ENCODE measurements at regions not wholly inside any gene's neighbourhood (a gene's known extent, or its start where the extent isn't known, plus 50 kb on each side); places are given as distances from the start of the nearest gene placed in this dataset.

DNA sequence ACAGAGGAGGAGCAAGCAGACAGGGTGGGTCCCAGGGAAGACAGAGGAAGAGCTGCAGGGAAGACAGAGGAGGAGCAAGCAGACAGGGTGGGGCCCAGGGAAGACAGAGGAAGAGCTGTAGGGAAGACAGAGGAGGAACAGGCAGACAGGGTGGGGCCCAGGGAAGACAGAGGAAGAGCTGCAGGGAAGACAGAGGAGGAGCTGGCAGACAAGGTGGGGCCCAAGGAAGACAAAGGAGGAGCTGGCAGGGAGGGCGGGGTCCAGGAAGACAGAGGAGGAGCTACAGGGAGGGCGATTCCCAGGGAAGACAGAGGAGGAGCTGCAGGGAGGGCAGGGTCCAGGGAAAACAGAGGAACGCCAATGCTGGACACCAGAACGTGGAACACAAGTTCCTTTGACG is 66.5 kb downstream of the PLXNA1 start:
- Histone ChIP-seq H3K36me3 (ENCODE audit: insufficient read depth, insufficient read length, low read length) (no peaks in the 10 kb centered on the region), H3K4me1 (ENCODE audit: insufficient read depth, insufficient read length) (peaks cover 8% of the 10 kb centered on the region), H3K9me3 (ENCODE audit: insufficient read depth, low read length) (peaks cover 17% of the 10 kb centered on the region; the same call in 1 of the 2 replicates), H3K4me3 (ENCODE audit: insufficient read length, low read depth) (no peak overlapping the region), H3K27me3 (ENCODE audit: insufficient read depth, insufficient read length) (no peaks in the 10 kb centered on the region), H3K9ac (ENCODE audit: insufficient read length, low read depth) (no peak overlapping the region)
- DNase-seq (ENCODE audit: low read depth, low spot score) = peak; percentile 36
- TF ChIP-seq ZNF274 (IDR thresholded peaks at IDR 0.05; ENCODE audit: low read depth, low read length) = no peak

DNA sequence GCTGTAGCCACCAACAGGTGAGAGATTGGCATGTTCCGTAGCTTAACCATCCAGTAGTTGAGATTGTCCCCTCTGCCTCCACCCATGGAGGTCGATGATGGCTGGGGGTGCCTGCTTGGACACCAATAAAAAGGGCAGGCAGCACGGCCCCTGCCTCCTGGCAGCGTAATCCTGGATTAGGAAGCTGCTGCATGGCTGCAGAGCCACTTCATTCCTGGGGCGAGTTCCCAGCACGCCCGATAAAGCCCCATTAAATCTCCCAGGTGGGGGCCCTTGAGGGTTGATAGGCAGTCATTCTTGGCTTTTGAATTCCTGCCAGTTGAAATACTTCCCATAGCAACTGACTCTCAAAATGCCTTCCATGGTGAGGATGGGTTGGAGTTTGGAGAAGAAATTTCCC is 67.8 kb downstream of the PLXNA1 start:
- H3K9me3 ChIP-seq (ENCODE audit: insufficient read depth, low read length) = peaks cover 17% of the 10 kb centered on the region; the same call in 1 of the 2 replicates
- TF ChIP-seq YY1 (IDR thresholded peaks at IDR 0.05; ENCODE audit: insufficient read depth, insufficient read length) (no peak), SUZ12 (IDR thresholded peaks at IDR 0.05; ENCODE audit: extremely low read depth, insufficient read depth, insufficient read length) (no peak), ZNF274 (IDR thresholded peaks at IDR 0.05; ENCODE audit: low read depth, low read length) (no peak)
- no peaks in the 10 kb centered on the region for H3K27me3 ChIP-seq (ENCODE audit: insufficient read depth, insufficient read length)
- no peaks in the 10 kb centered on the region for H3K36me3 ChIP-seq (ENCODE audit: insufficient read depth, insufficient read length, low read length)
- peaks cover 3% of the 10 kb centered on the region for H3K4me1 ChIP-seq (ENCODE audit: insufficient read depth, insufficient read length)
- H3K4me3 ChIP-seq (ENCODE audit: insufficient read length, low read depth) = no peak overlapping the region
- no peak for DNase-seq (ENCODE audit: low read depth, low spot score)
- no peak overlapping the region for H3K9ac ChIP-seq (ENCODE audit: insufficient read length, low read depth)

DNA sequence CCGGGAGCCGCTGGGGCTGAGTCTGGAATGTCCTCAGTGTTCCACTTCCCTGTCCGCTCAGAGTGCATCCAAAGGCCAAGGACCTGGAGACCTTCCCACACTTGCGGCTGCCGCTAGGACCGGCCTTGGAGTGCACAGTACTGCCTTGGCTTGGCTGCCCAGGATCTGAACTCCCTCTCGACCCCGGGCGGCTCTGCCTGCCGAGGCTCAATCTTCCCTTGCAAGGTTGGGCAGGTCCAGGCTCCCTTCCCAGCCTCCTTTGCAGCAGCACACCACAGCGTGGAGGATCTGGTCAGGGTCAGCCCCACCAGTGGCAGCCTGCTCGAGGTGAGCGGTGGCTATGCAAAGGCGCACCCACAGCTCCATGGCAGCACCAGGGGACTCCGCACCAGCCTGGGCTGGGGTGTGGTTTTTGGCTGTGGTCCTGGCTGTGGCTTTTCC is 69.2 kb downstream of the PLXNA1 start:
- no peak overlapping the region for H3K9ac ChIP-seq (ENCODE audit: insufficient read length, low read depth)
- H3K4me3 ChIP-seq (ENCODE audit: insufficient read length, low read depth) = no peak overlapping the region
- H3K27me3 ChIP-seq (ENCODE audit: insufficient read depth, insufficient read length) = no peaks in the 10 kb centered on the region
- peaks cover 28% of the 10 kb centered on the region; the same call in 1 of the 2 replicates for H3K9me3 ChIP-seq (ENCODE audit: insufficient read depth, low read length)
- DNase-seq (ENCODE audit: low read depth, low spot score) = no peak
- no peaks in the 10 kb centered on the region for H3K36me3 ChIP-seq (ENCODE audit: insufficient read depth, insufficient read length, low read length)
- TF ChIP-seq YY1 (IDR thresholded peaks at IDR 0.05; ENCODE audit: insufficient read depth, insufficient read length) (no peak), SUZ12 (IDR thresholded peaks at IDR 0.05; ENCODE audit: extremely low read depth, insufficient read depth, insufficient read length) (no peak), ZNF274 (IDR thresholded peaks at IDR 0.05; ENCODE audit: low read depth, low read length) (no peak)
- peaks cover 3% of the 10 kb centered on the region for H3K4me1 ChIP-seq (ENCODE audit: insufficient read depth, insufficient read length)

DNA sequence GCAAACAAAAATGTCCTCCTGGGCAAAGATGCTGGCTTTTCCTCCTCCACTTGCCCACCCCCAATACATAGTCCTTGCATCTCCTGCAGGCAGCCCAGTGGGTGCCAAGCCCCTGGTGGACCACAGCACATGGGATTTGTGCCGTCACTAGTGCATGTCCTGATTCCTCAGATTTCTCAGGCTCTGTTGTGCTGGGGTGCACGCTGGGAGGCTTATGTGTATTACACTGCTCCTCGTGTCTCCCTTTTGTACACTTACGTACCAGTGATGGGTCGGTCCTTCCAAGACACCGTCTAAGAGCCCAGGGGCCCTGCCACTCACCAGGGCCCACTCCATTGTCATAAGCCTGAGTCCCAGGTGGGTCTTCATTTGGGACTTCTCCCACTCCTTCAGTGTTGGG is 70.1 kb downstream of the PLXNA1 start:
- Histone ChIP-seq H3K4me1 (ENCODE audit: insufficient read depth, insufficient read length) (peaks cover 3% of the 10 kb centered on the region), H3K4me3 (ENCODE audit: insufficient read length, low read depth) (no peak overlapping the region), H3K9me3 (ENCODE audit: insufficient read depth, low read length) (peaks cover 36% of the 10 kb centered on the region; the same call in 1 of the 2 replicates), H3K9ac (ENCODE audit: insufficient read length, low read depth) (no peak overlapping the region), H3K36me3 (ENCODE audit: insufficient read depth, insufficient read length, low read length) (no peaks in the 10 kb centered on the region), H3K27me3 (ENCODE audit: insufficient read depth, insufficient read length) (no peaks in the 10 kb centered on the region)
- DNase-seq (ENCODE audit: low read depth, low spot score) = no peak
- TF ChIP-seq YY1 (IDR thresholded peaks at IDR 0.05; ENCODE audit: insufficient read depth, insufficient read length) (no peak), SUZ12 (IDR thresholded peaks at IDR 0.05; ENCODE audit: extremely low read depth, insufficient read depth, insufficient read length) (no peak), ZNF274 (IDR thresholded peaks at IDR 0.05; ENCODE audit: low read depth, low read length) (no peak)

DNA sequence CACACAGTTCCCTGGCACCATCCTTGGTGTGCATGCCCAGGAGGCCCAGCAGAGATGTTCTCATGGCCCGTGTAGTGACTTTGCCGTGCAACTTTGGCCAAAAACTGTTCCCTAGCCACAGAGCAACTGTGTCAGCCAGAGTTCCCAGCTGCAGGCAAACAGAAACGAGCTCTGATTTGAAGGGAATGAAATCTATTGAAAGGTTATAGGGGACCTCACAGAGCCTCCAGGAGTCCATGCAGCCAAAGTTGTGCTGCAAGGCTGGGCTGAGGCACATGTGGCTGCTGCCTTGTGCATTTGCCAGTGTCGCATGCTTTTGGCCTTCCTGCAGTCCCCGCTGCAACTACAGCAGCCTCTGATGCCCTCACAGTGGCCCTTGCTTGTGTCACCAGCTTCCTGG is 70.5 kb downstream of the PLXNA1 start:
- TF ChIP-seq ZNF274 (IDR thresholded peaks at IDR 0.05; ENCODE audit: low read depth, low read length) = no peak
- no peak overlapping the region for H3K9ac ChIP-seq (ENCODE audit: insufficient read length, low read depth)
- no peaks in the 10 kb centered on the region for H3K27me3 ChIP-seq (ENCODE audit: insufficient read depth, insufficient read length)
- H3K36me3 ChIP-seq (ENCODE audit: insufficient read depth, insufficient read length, low read length) = no peaks in the 10 kb centered on the region
- H3K9me3 ChIP-seq (ENCODE audit: insufficient read depth, low read length) = peaks cover 36% of the 10 kb centered on the region; the same call in 1 of the 2 replicates
- peaks cover 3% of the 10 kb centered on the region for H3K4me1 ChIP-seq (ENCODE audit: insufficient read depth, insufficient read length)
- H3K4me3 ChIP-seq (ENCODE audit: insufficient read length, low read depth) = no peak overlapping the region
- DNase-seq (ENCODE audit: low read depth, low spot score) = no peak

DNA sequence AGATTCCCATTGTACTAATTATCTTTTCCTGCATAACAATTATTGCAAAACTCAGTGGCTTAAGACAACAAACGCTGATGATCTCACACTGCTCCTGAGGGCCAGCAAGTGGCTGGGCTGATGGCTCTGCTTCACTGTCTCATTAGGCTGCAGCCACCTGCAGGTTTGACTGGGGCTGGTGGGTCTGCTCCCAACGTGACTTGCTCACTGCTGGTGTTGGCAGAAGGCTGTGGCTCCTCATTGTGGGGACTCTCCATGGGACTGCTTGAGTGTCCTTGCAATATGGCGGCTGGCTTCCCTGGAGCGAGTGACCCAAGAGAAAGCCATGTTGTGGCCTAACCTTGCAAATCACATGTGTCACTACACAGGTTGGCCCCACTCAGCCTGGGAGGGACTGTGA is 71.1 kb downstream of the PLXNA1 start:
- H3K36me3 ChIP-seq (ENCODE audit: insufficient read depth, insufficient read length, low read length) = no peaks in the 10 kb centered on the region
- no peak overlapping the region for H3K9ac ChIP-seq (ENCODE audit: insufficient read length, low read depth)
- peaks cover 31% of the 10 kb centered on the region; the same call in 1 of the 2 replicates for H3K9me3 ChIP-seq (ENCODE audit: insufficient read depth, low read length)
- no peak overlapping the region for H3K4me3 ChIP-seq (ENCODE audit: insufficient read length, low read depth)
- H3K4me1 ChIP-seq (ENCODE audit: insufficient read depth, insufficient read length) = peaks cover 3% of the 10 kb centered on the region
- DNase-seq (ENCODE audit: low read depth, low spot score) = no peak
- no peak for TF ChIP-seq SUZ12 (IDR thresholded peaks at IDR 0.05; ENCODE audit: extremely low read depth, insufficient read depth, insufficient read length)
- TF ChIP-seq ZNF274 (IDR thresholded peaks at IDR 0.05; ENCODE audit: low read depth, low read length) = no peak
- no peak for TF ChIP-seq YY1 (IDR thresholded peaks at IDR 0.05; ENCODE audit: insufficient read depth, insufficient read length)
- no peaks in the 10 kb centered on the region for H3K27me3 ChIP-seq (ENCODE audit: insufficient read depth, insufficient read length)

DNA sequence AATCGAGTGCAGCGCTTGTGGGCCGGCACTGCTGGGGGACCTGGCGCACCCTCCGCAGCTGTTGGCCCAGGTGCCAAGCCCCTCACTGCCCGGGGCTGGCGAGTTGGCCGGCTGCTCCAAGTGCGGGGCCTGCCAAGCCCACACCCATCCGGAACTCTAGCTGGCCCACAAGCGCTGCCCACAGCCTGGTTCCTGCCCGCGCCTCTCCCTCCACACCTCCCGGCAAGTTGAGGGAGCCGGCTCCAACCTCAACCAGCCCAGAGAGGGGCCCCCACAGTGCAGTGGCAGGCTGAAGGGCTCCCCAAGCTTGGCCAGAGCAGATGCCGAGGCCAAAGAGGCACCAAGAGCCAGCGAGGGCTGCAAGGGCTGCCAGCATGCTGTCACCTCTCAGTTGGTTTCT is 73.4 kb downstream of the PLXNA1 start:
- Histone ChIP-seq H3K9ac (ENCODE audit: insufficient read length, low read depth) (no peak overlapping the region), H3K36me3 (ENCODE audit: insufficient read depth, insufficient read length, low read length) (no peaks in the 10 kb centered on the region), H3K4me3 (ENCODE audit: insufficient read length, low read depth) (no peak overlapping the region), H3K4me1 (ENCODE audit: insufficient read depth, insufficient read length) (peaks cover 3% of the 10 kb centered on the region), H3K9me3 (ENCODE audit: insufficient read depth, low read length) (peaks cover 19% of the 10 kb centered on the region; the same call in 1 of the 2 replicates), H3K27me3 (ENCODE audit: insufficient read depth, insufficient read length) (no peaks in the 10 kb centered on the region)
- no peak for TF ChIP-seq SUZ12 (IDR thresholded peaks at IDR 0.05; ENCODE audit: extremely low read depth, insufficient read depth, insufficient read length)
- no peak for TF ChIP-seq ZNF274 (IDR thresholded peaks at IDR 0.05; ENCODE audit: low read depth, low read length)
- no peak for TF ChIP-seq YY1 (IDR thresholded peaks at IDR 0.05; ENCODE audit: insufficient read depth, insufficient read length)
- no peak for DNase-seq (ENCODE audit: low read depth, low spot score)

DNA sequence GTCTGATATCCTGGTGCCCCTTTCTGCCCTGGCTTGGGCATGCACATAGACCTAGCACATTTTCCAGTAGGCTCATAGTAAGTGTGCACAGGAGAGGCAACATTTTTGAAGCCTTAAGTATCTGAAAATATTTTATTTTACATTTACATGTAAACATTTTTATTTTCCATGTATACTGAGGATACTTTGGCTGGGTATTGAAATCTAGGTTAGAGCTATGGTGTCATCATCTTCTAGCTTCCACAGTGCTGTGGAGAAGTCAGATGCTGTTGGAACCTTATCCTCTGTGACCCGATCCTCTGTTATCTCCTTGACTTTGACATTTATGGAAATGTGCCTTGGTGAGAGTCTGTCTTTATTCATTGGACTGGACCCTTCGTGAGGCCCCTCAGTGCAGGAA is 74.1 kb downstream of the PLXNA1 start:
- Histone ChIP-seq H3K27me3 (ENCODE audit: insufficient read depth, insufficient read length) (no peaks in the 10 kb centered on the region), H3K4me1 (ENCODE audit: insufficient read depth, insufficient read length) (peaks cover 3% of the 10 kb centered on the region), H3K9me3 (ENCODE audit: insufficient read depth, low read length) (peaks cover 19% of the 10 kb centered on the region; the same call in 1 of the 2 replicates), H3K4me3 (ENCODE audit: insufficient read length, low read depth) (no peak overlapping the region), H3K9ac (ENCODE audit: insufficient read length, low read depth) (no peak overlapping the region), H3K36me3 (ENCODE audit: insufficient read depth, insufficient read length, low read length) (no peaks in the 10 kb centered on the region)
- no peak for TF ChIP-seq SUZ12 (IDR thresholded peaks at IDR 0.05; ENCODE audit: extremely low read depth, insufficient read depth, insufficient read length)
- no peak for TF ChIP-seq ZNF274 (IDR thresholded peaks at IDR 0.05; ENCODE audit: low read depth, low read length)
- no peak for TF ChIP-seq YY1 (IDR thresholded peaks at IDR 0.05; ENCODE audit: insufficient read depth, insufficient read length)
- no peak for DNase-seq (ENCODE audit: low read depth, low spot score)

All from NT2/D1 (cell line).